KG1 (cell line): ENCODE measurements at regions not wholly inside any gene's neighbourhood (a gene's known extent, or its start where the extent isn't known, plus 50 kb on each side); places are given as distances from the start of the nearest gene placed in this dataset.

Source experiments
- DNase-seq: peaks from one replicate; lab custom pipeline; 2025; lab: John Stamatoyannopoulos, UW

DNA sequence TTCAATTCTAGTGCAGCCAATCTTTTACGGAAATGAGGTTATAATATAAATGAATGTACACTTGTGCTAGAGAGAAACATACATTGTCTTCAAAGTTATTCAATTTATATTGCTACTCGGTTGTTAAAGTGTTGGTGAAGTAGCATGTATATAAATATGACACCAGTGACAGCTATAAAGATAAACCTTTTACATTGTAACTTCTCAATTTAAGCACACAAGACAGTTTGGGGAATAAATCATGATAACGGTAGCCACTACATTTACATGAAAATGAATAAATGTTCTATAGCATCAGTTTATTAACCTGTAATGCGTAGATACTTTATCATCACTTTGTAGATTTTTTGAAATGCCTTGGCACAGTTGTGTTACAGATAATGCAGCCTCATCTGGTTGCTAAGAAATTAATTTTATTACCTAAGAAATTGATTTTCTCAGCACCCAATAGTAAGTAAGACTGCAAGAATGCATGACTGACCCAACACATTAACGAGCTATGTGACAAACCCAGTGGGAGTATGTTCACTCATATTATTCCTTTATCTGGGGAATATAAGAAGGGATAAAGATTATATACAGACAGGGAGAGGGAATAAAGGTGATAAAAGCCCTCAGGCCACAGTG, 283.9 kb upstream of the NPVF start:
- no peak for DNase-seq

DNA sequence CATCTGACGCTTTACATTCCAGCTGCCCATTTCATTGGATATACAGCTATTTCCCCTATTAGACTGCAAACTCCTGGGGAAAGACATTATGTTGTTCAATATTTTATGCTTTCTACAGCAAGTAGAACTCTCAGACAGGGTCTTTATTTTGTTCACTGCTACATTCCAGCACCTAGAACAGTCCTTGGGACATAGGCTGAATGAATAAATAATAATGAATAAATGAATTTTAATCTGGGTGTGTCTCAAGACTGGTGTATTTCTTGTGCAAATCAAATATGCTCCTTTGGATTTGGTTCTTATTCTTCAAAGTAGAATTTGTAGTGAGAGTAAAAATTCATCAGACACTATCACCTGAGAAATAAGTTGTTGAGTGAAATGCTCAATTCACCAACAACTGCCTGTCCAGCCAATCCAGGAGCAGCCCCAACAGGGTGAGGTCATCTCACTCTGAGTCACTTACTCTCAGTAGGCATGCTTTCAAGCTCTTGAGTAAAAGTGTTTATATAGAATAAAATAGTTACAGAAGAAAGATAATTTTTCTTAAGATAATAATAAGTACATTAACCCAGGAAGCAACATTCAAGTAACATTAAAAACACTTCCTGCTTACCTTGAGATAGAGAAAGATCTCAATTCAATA, 287.5 kb upstream of the NPVF start:
- no peak for DNase-seq

DNA sequence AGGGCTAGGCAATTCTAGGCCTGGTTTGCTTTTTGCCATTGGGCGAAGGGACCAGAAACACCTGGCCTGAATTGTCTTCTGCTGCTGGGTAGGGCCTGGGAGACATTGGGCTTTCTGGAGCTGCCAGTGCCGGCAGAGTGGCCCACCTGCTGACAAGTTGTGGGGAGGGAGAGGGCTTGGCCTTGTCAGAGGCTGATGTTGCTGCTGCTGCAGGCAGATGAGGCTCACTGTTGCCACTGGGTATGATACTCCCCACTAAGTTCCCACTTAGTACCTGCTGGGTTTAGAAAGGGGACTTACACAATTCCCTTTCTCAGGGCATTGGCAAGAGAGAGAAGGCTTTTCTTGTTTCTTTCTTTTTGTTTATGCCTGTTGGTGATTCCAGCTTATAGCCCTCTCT, 289.6 kb upstream of the NPVF start:
- no peak for DNase-seq

GRCh38 chr7:25520017-25520416, 291.7 kb upstream of the NPVF start:
- no peak for DNase-seq

GRCh38 chr7:25520516-25520915, 292.2 kb upstream of the NPVF start:
- no peak for DNase-seq

DNA sequence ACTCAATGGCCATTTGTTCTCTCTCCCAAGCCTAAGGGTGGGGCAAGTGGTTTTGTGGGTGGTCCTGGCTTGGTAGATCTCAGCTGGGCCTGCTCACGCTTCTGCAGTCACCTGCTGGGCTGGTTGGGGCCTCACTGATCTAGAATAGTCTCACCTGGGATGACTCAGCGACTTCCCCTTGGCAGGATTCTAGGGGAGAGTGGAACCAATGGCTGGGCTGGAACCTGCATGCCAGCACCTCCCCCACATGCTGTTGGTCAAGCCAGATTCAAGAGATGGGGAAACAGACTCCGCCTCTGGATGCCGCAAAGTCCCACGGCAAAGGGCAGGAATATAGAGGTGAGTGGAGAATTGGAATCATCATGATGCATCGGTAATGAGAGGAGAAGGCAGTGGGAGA, 292.9 kb upstream of the NPVF start:
- no peak for DNase-seq

DNA sequence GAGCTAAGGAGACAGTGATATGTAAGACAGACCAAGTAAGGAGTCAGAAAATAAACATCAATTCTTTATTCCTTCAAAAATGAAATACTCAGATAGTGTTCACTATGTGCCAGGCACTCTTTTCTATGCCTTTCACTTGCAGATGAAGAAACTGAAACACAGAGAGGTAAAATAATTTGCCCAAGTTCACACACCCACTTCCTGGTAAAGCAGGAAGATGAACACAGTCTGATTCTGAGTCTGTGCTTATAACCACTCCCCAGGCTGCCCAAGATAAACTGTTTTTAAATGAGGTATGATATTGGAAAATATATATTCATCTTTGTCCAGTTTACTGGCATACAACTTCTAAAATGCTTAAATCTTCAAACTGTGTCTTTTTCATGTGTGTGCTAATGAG, 294.4 kb upstream of the NPVF start:
- no peak for DNase-seq

DNA sequence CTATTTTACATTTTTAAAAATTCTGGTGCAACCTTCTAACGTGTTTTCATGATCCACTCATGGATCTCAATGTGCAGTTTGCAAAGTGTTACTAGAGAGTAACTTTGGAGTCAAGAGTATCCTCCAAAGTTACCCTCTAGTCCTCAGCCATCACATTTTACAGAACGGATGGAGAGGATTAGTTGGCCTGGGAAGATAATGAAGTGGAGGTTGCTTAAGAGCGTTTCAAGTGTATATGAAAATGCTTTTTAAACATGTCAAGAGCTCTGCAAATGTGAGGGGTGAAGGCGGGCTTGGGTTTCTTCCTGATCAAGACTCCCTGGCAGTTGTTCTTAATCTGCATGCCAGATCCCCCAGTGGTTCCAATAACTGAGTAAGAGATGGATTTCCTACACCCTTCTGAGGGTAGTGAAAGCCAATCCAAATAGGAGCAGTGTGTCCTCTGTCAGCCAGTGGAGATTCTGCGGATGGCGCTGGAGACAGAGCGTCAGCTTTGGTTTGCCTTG, 299.4 kb upstream of the NPVF start:
- no peak for DNase-seq

DNA sequence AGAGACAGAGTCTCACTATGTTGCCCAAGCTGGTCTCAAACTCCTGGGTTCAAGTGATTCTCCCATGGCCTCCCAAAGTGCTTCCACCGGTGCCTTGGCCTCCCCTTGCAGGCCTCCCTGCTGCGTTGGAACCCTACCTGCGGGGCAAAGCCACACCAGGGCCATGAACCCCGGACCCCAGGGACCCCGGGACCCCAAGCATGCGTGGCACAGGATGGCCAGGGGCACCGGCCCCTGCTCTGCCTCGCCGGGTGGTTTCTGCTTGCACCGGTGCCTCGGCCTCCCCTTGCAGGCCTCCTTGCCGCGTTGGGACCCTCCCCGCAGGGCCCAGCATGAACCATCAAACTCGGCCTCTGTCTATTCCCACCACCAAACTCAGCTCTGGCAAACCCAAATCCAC, 301.0 kb upstream of the NPVF start:
- no peak for DNase-seq

- no peak for DNase-seq
Measured at GRCh38 chr7:25536851-25537250, 308.6 kb upstream of the NPVF start.

DNA sequence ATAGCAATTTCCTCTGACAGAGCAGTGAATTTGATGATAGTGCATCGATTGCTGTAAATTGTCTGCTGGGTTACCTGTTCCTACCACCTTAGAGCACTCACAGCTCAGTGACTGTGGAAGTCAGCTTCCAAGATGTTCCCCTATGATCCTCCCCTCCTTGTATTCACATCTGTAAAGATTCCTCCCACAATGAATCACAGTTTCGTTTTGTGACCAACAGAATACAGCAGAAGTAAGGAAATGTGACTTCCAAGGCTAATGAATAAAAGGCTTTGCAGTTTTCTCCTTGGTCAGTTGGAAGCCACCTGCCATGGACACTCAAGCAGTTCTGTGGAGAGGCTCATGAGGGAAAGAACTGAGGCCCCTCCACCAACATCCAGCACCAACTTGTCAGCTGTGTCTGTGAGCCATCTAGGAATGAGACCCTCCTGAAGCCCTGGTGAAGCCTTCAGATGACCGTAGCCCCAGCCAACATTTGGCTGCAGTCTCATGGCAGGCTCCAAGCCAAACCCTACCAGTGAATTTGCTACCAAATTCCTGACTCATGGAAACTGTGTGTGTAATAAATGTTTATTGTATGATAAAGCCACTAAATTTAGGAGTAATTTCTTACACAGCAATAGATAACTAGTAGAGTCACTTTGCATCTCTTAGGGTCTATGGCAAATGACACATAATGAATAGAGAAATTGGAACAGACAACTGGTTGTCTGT, 309.5 kb upstream of the NPVF start:
- DNase-seq = no peak

DNA sequence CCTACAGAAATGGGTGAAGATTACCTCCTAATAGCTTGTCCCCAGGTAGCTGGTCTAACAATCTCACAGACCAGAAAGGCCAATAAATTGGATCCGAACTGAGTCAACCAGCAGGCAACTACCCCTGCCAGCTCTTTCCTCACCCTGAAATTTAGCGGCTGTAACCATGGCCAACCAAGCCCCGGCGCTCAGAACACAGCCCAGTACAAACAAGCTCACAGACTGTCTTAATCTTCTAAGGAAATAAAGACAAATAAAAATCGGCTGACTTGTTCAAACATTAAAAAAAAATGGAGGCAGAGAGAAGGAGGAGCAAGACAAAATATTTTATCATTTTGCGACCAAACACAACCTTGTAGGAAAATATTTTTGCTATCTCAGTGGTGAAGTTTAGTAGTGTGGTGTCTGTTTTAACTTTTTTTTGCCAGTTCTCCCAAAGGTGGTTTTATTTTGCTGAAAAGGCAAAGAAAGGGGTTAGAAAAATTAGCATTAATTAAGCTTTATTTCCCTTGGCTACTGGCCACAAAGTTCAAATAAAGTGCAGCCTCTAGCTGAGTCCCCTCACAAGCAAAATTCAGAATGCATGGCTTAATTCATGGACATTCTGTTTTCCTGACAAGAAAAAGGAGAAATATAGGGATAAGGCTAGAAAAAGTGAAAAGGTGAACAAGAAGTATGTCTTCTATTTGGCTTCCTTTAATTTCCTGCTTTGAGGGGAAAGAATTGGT, 313.0 kb upstream of the NPVF start:
- DNase-seq = no peak

DNA sequence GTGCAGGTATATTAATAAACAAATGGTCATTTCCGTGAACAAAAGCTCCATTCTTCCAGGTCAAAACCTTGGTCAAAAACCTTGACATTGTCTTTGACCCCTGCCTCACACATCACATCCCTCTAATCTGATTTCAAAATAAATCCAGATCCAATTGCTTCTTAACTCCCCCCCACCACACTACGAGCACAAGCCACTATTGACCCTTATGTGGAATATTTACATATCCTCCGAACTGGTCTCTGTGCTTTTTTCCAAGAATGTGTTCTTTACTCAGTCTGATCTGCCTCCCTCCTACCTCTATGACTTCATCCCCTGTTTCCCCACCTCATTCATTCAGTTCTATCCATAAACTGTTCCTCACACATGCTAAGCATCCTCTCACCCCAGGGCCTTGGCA, 313.6 kb upstream of the NPVF start:
- no peak for DNase-seq

DNA sequence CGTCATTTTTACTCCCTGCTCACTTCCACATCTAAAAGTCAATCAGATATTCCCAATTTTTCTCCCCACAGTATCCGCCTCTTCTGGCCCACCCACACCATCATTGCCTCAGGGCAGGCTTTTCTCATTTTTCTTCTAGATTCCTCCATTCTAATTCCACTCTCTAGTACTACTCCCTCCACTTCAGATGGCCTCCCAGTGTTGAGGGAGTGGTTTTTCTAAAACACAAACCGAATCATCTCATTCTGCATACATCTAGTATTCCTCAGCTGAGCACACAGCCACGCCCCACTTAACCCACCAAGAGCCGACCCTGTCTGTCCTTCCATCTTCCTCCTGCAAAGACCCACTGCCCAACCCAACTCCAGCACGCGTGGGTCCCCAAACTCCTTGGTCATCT, 314.9 kb upstream of the NPVF start:
- DNase-seq = no peak

- DNase-seq = no peak
Measured at GRCh38 chr7:25543798-25544197, 315.5 kb upstream of the NPVF start.

- no peak for DNase-seq
Measured at GRCh38 chr7:25544254-25544653, 316.0 kb upstream of the NPVF start.

DNA sequence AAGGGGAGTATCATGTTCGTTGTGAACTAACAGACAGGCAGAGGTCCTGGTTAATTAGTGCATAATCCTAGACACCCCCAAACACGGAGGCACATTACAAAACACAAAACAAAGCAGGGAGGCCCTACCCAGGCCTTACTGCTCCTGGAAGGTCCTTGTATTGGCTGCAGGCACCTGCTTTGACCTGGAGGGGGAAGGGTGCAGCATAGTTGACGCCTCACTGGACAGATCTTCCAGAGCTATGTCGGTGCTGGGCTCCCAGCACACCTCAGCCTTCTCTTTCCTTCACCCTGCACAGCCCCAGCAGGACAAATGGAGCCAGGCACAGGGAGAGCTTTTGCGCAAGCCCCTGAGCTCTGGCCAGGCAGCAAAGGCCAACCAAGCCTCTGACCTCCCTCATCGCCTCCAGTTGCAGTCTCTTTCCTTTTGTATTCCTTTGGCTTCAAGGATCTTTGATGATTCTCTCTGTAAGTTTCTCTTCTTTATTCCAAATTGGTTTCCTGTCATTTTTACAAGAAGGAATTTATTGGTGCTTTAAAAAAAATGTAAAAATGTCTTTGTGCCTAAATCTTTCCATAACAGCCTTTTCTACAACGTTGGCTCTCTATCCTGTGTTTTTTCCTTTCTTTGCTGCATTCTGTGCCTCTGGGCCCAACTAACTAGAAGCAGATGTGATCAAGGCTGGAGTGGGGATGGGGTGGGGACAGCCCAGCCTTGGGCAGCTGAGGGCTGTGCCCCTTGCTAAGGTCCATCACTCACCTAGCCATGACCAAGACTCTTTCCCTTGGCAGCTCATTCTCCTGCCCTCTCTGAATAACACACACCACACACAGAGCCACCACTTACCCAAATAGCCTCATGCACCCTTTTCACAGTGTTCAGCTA, 317.1 kb upstream of the NPVF start:
- no peak for DNase-seq

DNA sequence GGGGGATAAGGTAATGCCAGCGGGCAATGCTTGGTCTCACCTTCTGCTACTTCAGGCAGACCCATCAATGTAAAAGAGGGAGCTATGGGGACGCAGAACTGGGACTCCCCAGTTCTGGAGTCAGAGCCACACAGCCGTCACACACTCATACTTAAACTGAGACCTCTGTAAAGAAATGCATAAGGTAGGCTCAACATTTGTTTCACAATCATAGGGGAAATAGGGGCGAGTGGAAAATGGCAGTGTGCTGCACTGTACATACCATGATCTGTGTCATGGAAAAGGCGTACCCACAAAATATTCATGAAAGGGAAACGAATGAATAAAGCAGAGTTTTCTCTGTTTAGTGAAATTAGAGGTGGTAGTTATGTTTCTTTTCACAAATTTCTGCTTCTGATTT, 318.0 kb upstream of the NPVF start:
- DNase-seq = no peak

DNA sequence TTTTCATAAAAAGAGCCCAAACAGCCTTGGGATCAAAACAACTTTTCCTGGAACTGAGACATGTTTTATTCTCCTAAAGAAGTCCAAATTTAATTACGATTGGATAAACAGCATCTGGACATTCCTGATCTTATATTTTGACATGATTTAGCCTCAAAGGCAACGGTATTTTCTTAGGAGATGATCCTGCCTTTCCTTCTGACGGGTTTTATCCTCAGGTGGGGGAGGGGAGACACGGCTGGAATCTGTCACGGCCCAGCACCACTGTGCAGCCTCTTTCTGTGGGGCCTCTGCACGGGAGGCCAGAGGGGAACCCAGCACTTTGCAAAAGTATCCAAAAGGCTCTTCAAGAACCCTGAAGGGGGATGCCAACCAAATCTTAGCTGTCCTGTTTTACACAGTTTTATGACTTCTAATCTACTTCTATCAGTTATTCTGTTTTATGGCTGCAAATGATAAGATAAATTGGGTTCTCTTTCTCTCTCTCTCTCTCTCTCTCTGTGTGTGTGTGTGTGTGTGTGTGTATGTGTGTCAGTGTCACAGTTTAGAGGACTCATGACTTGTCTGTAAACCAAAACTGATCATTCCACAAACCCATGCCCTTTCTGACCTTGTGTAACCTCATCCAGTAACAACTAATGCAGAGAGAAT, 321.1 kb upstream of the NPVF start:
- no peak for DNase-seq

DNA sequence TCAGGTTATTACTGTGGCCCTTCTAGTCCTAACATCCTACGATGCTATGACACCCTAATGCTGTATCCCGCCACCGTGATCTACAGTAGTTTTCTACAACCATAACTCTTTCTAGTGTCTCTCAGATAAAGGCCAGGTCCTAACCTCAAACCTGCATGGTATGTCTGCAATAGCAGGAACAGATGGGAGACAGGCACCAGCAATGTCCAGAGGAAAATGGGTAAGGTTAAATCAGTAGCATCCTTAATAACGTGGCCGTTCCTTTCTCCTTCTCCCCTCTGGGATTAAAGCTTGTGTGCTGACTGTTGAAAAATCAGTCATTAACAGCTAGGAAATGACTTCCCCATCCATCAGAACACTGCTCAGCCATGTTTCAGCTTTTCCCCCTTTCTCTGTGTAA, 321.9 kb upstream of the NPVF start:
- no peak for DNase-seq

- DNase-seq = no peak
Measured at GRCh38 chr7:25552998-25553397, 324.7 kb upstream of the NPVF start.
